ENCODE measurements at regions not wholly inside any gene's neighbourhood (a gene's known extent, or its start where the extent isn't known, plus 50 kb on each side); places are given as distances from the start of the nearest gene placed in this dataset.

DNA sequence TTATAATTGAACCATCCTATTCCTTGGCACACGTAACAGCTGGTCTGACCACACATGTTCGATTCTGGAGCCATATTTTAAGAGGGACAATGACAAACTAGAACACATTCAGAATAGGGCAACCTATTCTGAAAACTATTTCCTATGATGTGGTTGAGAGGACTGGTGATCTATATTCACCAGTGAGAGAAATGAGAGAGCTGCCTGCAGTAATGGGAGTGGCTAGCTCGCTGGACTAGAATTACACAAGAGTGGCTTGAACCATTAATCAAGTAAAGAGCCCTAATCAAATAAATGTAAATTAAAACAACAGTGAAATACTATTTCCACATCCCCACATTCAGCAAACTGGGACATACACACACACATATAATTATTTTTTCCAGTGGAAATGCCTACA lies 55.3 kb upstream of the LY86 start:
- no peak for DNase-seq

DNA sequence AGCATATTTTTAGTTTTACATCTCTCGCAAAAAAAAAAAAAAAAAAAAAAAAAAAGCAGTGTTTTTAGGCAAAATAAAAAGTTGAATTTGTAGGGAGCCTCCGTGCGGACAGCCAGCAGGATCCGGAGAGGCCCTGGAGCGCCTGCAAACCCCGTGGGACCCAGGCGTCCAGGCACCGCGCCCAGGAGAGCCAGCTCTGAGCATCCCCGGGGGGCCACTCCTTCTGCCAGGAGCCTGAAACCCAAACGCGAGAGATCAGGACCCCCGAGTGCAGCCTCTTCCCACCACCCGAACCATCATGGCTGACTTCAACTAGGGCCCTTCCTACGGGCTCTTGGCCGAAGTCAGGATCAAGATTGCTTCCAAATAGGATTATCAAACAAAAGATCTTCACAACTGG lies 54.1 kb upstream of the LY86 start:
- no peak for DNase-seq

DNA sequence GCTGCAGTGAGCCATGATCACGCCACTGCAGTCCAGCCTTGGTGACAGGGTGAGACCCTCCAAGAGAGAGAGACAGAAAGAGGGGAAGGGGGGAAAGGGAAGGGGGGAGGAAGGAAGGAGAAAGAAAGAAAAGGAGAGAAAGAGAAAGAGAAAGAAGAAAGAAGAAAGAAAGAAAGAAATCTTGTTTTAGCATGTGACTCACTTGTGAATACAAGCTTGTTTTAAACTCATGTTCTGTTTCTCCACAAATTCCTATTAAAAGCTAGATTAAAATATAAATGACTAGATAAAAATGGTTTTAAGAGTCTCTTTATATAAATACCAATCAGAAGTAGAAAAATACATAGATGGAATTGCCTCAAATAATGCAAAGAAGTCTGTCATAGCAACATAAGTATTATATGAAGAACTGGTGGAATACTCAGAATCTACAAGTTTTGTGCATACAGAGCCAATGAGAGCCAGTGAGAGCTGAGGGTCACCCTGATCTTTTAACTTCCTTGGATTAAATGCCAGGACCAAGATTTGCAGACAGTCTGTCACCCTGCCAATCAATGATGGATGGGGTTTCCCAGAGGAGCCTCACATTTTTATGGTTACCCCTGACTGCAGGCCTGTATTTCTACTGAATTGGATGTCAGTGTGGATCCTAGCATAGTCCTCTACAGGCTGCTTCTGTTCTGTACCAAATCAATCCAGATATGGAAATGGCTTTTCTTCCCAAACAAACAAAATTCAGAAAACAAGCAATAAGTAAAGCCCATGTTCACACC lies 50.8 kb upstream of the LY86 start:
- DNase-seq, result no peak

DNA sequence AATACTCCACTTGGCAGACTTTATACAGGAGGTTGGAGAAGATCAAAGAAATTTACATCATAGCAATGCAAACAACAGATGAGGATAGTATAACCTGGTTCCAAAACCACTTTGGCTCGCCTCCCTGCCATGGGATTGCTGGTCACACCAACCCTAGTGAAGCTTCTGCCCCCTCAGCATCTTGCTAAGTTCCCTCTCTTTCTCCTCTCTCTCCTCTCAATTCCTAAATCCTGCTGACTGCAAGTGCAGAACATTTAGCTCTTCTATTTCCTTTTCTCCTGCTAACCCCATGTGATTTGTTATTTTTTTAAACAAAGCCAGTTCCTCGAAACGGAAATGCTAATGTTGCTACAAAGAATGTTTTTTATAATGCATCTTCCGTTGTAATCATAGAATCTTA lies 50.3 kb upstream of the LY86 start:
- no peak for DNase-seq

All from central memory CD4-positive, alpha-beta T cell (primary cell).